ENCODE measurements at regions not wholly inside any gene's neighbourhood (a gene's known extent, or its start where the extent isn't known, plus 50 kb on each side); places are given as distances from the start of the nearest gene placed in this dataset.

DNA sequence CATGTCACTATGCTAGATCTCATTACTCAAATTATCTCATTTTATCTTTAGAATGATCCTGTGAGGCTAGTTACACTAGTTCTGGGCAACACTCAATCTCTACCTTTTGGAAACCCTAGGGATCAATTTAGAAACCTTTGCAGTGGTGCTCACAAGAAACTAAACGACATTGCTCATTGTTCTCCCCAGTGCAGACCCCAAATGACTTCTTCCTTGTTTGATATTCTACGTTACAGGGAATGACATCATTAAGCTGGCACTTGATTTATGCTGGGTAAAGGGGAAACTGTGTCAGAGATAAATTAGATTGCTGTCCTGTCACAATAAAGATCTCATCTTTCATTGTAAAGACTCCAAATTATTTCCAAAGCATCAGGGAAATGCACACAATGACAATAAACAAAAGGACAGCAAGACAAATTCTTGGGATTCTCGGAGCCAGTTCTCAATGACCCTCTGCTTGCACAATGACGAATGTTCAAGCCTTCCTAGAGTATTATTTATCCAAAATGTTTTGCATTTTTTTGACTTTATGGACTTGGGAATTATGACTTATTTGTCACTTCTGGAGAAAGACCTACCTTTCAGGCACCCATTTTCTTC, 1121.8 kb upstream of the TENM4 start:
- no peaks in the 10 kb centered on the region for H3K27me3 ChIP-seq
- no peaks in the 10 kb centered on the region for H4K20me1 ChIP-seq (ENCODE audit: insufficient read depth, poor library complexity, severe bottlenecking)
- no peak for TF ChIP-seq CTCF (IDR thresholded peaks at IDR 0.05; ENCODE audit: poor library complexity)
- no peak for TF ChIP-seq EZH2 (IDR thresholded peaks at IDR 0.05; ENCODE audit: borderline replicate concordance)
- no peak for TF ChIP-seq EZH2phosphoT487 (IDR thresholded peaks at IDR 0.05; ENCODE audit: low read depth, severe bottlenecking, unreplicated experiment)
- H3K4me2 ChIP-seq, result no peak overlapping the region
- H3K4me1 ChIP-seq (ENCODE audit: insufficient read depth), result no peaks in the 10 kb centered on the region
- no peak overlapping the region for H3K27ac ChIP-seq
- H3K79me2 ChIP-seq, result no peaks in the 10 kb centered on the region
- WGBS (ENCODE audit: low lambda C conversion rate, missing lambda C conversion rate), result 63% methylated on average over 4 of the region's 4 CpGs
- H3K9me3 ChIP-seq (ENCODE audit: low read depth), result no peaks in the 10 kb centered on the region
- DNase-seq (ENCODE audit: low spot score), result no peak
- H3K36me3 ChIP-seq (replicated peaks; ENCODE audit: insufficient read depth, low read depth), result no peaks in the 10 kb centered on the region
- no peak overlapping the region for H3K4me3 ChIP-seq
- no peaks in the 10 kb centered on the region for H3K9me2 ChIP-seq (replicated peaks; ENCODE audit: insufficient read depth)
- no peak overlapping the region for H2AFZ ChIP-seq

DNA sequence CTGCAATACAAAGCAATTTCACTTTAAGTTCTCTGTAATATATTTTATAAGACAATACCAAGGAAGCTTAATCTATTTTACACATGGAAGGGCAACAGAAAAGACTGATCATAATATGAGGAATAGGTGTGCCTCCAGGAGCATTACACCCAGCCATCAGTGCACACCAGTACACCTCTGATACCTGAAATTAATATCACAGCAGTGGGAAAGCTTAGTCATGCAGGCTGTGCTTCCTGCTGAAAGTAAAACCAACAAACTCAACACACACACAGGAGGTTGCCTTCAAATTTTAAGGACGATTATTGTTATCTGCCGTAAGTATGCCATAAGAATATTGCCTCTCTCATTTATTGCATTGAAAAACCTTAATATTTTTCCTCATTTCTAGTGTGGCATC, 1119.1 kb upstream of the TENM4 start:
- DNase-seq (ENCODE audit: low spot score), result no peak
- H3K79me2 ChIP-seq, result no peaks in the 10 kb centered on the region
- no peaks in the 10 kb centered on the region for H3K27me3 ChIP-seq
- H4K20me1 ChIP-seq (ENCODE audit: insufficient read depth, poor library complexity, severe bottlenecking), result no peaks in the 10 kb centered on the region
- no peak overlapping the region for H3K4me2 ChIP-seq
- H3K9me3 ChIP-seq (ENCODE audit: low read depth), result no peaks in the 10 kb centered on the region
- no peak overlapping the region for H2AFZ ChIP-seq
- no peaks in the 10 kb centered on the region for H3K36me3 ChIP-seq (replicated peaks; ENCODE audit: insufficient read depth, low read depth)
- no peak overlapping the region for H3K27ac ChIP-seq
- no peak for TF ChIP-seq EZH2 (IDR thresholded peaks at IDR 0.05; ENCODE audit: borderline replicate concordance)
- no peak for TF ChIP-seq CTCF (IDR thresholded peaks at IDR 0.05; ENCODE audit: poor library complexity)
- TF ChIP-seq EZH2phosphoT487 (IDR thresholded peaks at IDR 0.05; ENCODE audit: low read depth, severe bottlenecking, unreplicated experiment), result no peak
- WGBS (ENCODE audit: low lambda C conversion rate, missing lambda C conversion rate), result 90% methylated on average over 2 of the region's 2 CpGs
- H3K4me1 ChIP-seq (ENCODE audit: insufficient read depth), result no peaks in the 10 kb centered on the region
- H3K9me2 ChIP-seq (replicated peaks; ENCODE audit: insufficient read depth), result no peaks in the 10 kb centered on the region
- H3K4me3 ChIP-seq, result no peak overlapping the region

DNA sequence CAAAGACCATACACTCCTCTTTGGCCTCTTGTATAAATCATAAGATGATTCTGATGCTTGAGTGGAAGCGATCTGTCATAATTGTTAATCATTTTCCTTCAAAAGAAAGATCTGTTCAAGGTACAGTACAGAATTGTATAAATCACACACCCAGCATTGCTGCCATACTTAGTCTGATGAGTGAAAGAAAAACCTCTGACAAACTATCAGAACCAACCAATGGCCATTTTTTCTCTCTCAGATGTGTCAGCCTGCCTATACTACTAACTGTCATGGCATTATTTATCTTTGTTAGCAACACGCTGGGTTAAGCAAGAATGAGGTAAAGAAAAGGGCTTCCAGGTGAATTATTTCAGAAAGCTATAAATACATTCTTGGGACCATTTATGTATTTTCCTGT, 1112.7 kb upstream of the TENM4 start:
- Histone ChIP-seq H2AFZ (no peak overlapping the region), H3K79me2 (no peaks in the 10 kb centered on the region), H3K27me3 (no peaks in the 10 kb centered on the region), H3K36me3 (replicated peaks; ENCODE audit: insufficient read depth, low read depth) (no peaks in the 10 kb centered on the region), H3K4me2 (no peak overlapping the region), H3K9me3 (ENCODE audit: low read depth) (no peaks in the 10 kb centered on the region), H3K9me2 (replicated peaks; ENCODE audit: insufficient read depth) (no peaks in the 10 kb centered on the region), H3K27ac (no peak overlapping the region), H4K20me1 (ENCODE audit: insufficient read depth, poor library complexity, severe bottlenecking) (no peaks in the 10 kb centered on the region), H3K4me1 (ENCODE audit: insufficient read depth) (no peaks in the 10 kb centered on the region), H3K4me3 (no peak overlapping the region)
- 93% methylated on average over 2 of the region's 2 CpGs for WGBS (ENCODE audit: low lambda C conversion rate, missing lambda C conversion rate)
- no peak for DNase-seq (ENCODE audit: low spot score)
- TF ChIP-seq EZH2 (IDR thresholded peaks at IDR 0.05; ENCODE audit: borderline replicate concordance) (no peak), EZH2phosphoT487 (IDR thresholded peaks at IDR 0.05; ENCODE audit: low read depth, severe bottlenecking, unreplicated experiment) (no peak), CTCF (IDR thresholded peaks at IDR 0.05; ENCODE audit: poor library complexity) (no peak)

DNA sequence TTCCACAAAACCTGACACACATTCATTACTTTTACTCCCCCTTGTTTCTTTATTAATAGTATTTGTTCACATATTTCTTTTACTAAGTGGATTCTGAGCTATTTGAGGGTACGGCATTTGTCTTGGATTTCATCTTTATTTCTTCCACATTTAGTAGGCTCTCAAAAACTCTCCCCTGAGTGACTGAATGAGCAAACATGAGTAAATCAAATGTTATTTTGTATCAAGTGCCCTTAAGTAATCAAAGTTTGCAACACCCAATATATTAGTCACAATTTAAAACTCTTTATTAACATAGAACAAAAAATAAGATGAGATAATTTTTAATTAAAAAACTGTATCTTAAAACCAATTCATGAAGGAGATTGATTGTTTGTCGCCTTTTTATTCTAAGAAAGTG, 1101.9 kb upstream of the TENM4 start:
- DNase-seq (ENCODE audit: low spot score), result no peak
- no peaks in the 10 kb centered on the region for H3K27me3 ChIP-seq
- H3K27ac ChIP-seq, result no peak overlapping the region
- TF ChIP-seq EZH2 (IDR thresholded peaks at IDR 0.05; ENCODE audit: borderline replicate concordance) (no peak), CTCF (IDR thresholded peaks at IDR 0.05; ENCODE audit: poor library complexity) (no peak), EZH2phosphoT487 (IDR thresholded peaks at IDR 0.05; ENCODE audit: low read depth, severe bottlenecking, unreplicated experiment) (no peak)
- no peak overlapping the region for H3K4me2 ChIP-seq
- no peaks in the 10 kb centered on the region for H4K20me1 ChIP-seq (ENCODE audit: insufficient read depth, poor library complexity, severe bottlenecking)
- no peaks in the 10 kb centered on the region for H3K36me3 ChIP-seq (replicated peaks; ENCODE audit: insufficient read depth, low read depth)
- no peak overlapping the region for H3K4me3 ChIP-seq
- no peaks in the 10 kb centered on the region for H3K9me3 ChIP-seq (ENCODE audit: low read depth)
- no peak overlapping the region for H2AFZ ChIP-seq
- WGBS (ENCODE audit: low lambda C conversion rate, missing lambda C conversion rate), result 99% methylated on average over 2 of the region's 2 CpGs
- H3K9me2 ChIP-seq (replicated peaks; ENCODE audit: insufficient read depth), result no peaks in the 10 kb centered on the region
- H3K79me2 ChIP-seq, result no peaks in the 10 kb centered on the region
- H3K4me1 ChIP-seq (ENCODE audit: insufficient read depth), result no peaks in the 10 kb centered on the region
